ENCODE measurements at regions not wholly inside any gene's neighbourhood (a gene's known extent, or its start where the extent isn't known, plus 50 kb on each side); places are given as distances from the start of the nearest gene placed in this dataset.
"Not testable (repeated sequence)": the region's sequence is repeated elsewhere in the genome, so short reads cannot be mapped to it uniquely, and the experiment has no call there.

GRCh38 chr1:199839608-199840007 is 187.9 kb upstream of the NR5A2 start:
- not testable (repeated sequence) for DNase-seq

GRCh38 chr1:199843096-199843495 is 184.4 kb upstream of the NR5A2 start:
- DNase-seq: not testable (repeated sequence)

DNA sequence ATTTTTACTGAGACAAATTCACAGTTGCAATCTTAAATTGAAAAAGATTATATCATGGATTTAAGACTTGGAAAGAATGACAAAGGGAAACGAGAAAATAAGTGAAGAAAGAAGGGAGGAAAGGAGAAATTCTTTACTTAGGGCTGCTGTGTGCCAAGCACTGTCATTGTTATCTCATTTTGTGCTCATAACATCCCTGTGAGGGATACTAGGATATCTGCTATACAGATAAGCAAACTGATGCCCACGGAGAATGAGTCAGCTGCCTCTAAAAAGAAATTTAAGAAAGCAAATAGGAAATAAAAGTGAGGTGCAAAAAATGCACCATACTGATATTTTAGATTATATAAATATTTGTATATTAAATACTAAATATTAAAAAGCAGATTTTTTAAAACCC is 183.6 kb upstream of the NR5A2 start:
- DNase-seq: no peak

DNA sequence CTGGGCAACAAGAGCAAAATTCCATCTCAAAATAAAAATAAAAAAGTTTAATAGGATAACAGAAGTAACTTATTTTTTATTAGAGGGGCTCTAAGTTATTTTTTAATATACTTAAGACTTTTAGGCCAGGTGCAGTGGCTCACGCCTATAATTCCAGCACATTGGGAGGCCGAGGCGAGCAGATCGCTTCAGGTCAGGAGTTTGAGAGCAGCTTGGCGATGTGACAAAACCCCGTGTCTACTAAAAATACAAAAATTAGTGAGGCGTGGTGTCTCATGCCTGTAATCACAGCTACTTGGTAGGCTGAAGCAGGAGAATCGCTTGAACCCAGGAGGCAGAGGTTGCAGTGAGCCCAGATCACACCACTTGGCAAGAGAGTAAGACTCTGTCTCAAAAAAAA is 180.5 kb upstream of the NR5A2 start:
- DNase-seq: no peak

- DNase-seq: no peak
Observed at GRCh38 chr1:199851439-199852140, 175.9 kb upstream of the NR5A2 start.

DNA sequence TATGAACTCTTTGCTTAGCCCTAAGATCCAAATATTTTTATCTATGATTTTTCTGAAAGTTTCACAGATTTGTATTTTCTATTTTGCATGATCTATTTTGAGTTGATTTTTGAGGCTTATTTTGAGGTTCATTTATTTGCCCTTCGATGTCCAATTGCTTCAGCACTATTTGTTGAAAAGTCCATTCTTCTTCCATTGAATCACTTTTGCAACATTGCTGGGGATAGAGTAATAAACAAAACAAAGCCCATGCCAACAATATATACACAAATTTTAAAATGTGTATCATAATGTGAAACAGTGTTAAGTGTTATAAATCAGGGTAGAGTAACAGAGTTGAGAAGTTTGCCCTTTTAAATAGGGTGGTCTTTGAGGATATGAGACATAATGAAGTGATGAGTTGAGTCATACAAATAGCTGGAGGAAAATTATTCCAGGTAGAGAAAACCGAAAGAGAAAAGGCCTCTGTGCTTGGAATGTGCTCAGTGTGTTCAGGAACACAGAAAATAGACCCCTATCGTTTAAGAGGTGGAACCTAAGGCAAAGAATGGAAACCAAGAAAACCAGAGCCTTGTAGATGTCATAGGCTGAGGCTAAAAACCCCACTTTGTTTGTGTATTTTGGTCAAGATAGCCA is 172.7 kb upstream of the NR5A2 start:
- DNase-seq: no peak

- no peak for DNase-seq
Observed at GRCh38 chr1:199855580-199855979, 171.9 kb upstream of the NR5A2 start.

- DNase-seq: no peak
Observed at GRCh38 chr1:199856216-199856780, 171.2 kb upstream of the NR5A2 start.

DNA sequence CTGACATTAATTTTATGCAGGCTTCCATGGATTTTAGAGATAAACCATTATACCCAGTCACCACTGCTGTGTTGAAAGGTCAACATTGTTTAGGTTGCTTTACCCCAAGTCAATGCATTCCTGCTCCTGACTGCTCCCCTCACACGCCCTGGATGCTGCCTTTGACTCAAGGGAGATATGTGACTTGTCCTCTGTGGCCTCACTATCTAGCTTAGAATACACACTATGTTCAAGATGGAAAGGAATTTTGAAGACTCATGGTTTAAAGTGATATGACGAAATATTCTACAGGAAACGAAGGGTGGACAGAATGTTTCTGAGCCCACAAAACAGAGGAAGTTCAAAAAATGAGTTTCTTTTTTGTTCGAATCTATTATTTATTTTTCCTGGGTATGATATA is 170.4 kb upstream of the NR5A2 start:
- no peak for DNase-seq

GRCh38 chr1:199857516-199857915 is 170.0 kb upstream of the NR5A2 start:
- DNase-seq: no peak

DNA sequence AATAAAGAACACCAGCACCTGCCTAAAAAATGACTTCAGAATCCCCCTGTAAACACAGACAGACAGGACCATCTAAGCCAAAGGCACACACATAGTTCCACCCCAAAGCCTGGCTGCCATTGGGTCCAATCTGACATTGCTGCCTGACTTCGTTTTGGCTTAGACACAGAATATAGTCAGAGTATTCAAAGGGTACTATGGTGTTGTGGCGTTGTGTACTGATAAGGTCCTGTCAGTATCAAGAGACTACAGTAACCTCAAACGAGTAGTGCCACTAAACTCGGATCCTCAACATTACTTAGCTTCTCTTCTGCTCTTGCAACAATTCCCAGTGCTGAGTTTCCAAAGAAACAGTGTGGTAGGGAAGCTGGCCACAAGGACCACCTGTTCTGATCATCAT is 169.3 kb upstream of the NR5A2 start:
- DNase-seq: no peak

DNA sequence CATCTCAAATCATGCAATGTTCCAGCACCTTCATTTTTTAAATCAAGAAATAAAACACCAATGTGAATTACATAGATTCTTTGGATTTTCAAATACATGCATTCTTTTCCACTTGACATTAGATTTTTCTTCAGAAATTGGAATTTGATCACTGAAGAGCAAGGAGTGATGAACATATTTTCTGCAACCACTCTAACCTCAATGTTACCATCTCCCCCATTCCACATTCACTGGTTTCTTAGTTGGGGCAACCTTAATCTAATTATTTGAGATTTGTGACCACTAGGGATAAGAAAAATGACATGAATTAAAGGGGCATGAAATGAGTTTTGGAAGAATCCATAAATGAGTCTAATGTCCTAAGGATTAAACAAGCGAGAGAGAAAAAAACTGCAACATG is 168.7 kb upstream of the NR5A2 start:
- DNase-seq: no peak

DNA sequence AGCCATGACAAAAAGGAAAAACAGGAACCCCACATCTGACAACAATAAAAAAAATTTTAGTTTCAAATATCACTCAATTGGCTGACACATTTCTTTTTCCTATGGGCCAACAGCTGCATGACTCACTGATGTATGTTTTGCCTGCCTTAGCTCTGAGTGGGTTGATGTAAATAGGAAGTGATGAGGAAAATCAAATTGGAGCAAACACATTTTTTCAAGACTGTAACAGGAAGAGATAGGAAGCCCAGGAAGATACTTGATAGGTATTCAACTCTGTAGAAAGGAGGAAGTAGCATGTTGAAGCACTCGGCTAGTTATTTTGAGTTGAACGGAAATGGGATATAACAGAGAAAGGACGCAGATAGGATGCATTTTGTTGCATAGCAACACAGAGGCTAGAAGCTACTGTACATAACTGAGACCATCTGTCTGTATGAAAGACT is 168.0 kb upstream of the NR5A2 start:
- DNase-seq: peak; percentile 10

- no peak for DNase-seq
Observed at GRCh38 chr1:199861020-199861795, 166.3 kb upstream of the NR5A2 start.

DNA sequence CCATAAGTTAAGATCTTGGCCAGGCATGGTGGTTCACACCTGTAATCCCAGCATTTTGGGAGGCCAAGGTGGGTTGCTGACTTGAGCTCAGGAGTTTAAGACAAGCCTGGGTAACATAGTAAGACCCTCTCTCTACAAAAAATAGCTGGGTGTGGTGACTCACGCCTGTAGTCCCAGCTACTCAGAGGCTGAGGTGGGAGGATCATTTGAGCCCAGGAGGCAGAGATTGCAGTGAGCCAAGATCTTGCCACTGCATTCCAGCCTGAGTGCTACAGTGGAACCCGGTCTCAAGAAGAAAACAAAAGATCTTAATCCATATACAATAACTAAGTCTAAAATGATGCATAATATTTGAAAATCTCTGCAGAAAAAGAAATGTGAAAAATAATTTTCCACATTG is 165.5 kb upstream of the NR5A2 start:
- no peak for DNase-seq

- no peak for DNase-seq
Observed at GRCh38 chr1:199866210-199866617, 161.3 kb upstream of the NR5A2 start.

DNA sequence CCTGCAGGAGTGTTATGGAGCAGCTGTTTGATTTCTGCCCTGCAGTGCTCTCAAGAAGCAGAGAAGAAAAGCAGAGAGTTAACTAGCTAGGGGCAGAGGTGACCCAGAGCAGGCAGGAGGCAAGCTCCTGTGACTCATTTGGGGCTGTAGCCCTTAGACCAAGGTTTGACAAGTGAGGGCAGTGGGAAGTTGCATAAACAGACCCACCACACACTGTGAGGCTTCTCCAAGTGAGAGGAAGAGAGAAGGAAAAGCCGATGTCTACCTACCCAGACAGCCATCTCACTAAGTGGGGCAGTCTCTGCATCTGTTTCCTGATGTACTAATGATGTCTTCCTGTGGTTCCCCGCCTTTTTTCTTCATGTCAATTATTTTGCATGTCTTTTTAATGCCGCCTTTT is 159.9 kb upstream of the NR5A2 start:
- no peak for DNase-seq

- DNase-seq: no peak
Observed at GRCh38 chr1:199868777-199869176, 158.7 kb upstream of the NR5A2 start.

DNA sequence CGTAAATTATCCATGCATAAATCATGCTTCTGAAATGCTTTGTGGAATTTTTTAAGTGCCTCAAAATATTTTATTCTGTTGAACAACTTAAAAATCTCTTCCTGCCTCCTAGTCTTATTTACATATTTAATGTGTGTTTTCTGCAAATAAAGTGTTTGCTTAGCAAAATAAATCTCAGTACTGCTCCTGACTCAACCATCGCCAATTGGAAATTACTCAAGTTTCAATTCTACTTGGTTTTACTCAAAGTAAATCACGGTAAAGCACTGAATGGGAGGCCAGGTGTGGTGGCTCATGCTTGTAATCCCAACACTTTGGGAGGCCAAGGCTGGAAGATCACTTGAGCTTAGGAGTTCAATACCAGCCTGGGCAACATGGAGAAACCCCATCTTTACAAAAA is 152.2 kb upstream of the NR5A2 start:
- DNase-seq: no peak

DNA sequence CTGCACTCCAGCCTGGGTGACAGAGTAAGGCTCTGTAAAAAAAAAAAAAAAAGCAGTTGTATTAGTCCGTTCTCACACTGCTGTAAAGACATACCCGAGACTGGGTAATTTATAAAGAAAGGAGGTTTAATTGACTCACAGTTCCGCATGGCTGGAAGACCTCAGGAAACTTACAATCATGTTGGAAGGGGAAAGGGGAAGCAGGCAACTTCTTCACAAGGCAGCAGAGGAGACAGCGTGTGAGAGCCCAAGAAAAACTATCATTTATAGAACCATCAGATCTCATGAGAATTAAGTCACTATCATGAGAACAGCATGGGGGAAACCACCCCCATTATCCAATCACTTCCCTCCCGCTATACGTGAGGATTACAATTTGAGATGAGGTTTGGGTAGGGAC is 151.7 kb upstream of the NR5A2 start:
- DNase-seq: no peak

DNA sequence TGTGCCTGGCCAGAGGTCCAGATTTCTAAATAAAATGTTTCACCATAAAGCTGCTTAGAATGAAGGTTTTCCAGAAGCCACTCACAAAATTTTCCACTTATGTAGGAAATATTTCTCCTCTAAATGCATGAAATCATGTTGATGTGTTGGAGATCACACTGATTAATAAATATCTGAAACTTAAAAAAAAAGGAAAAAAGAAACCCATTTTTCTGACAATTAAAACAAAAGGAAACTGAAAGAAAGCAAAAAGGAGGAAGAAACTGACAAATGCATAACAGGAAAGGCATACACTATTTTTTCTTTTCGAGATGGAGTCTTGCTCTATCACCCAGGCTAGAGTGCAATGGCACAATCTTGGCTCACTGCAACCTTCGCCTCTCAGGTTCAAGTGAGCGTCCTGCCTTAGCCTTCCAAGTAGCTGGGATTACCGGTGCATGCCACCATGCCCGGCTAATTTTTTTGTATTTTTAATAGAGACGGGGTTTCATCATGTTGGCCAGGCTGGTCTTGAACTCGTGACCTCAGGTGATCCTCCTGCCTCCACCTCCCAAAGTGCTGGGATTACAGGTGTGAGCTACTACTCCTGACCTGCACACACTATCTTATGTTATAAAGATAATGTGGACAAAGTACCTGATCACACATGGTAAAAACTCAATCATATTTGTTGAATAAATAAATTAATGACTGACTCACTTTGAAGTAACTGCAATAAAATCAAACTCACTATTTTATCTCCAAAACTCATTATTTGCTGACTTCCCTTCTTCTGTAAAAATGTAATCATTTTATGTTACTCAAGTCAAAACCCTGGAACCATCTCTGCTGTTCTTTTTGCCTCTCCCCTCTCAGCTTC is 149.8 kb upstream of the NR5A2 start:
- no peak for DNase-seq

DNA sequence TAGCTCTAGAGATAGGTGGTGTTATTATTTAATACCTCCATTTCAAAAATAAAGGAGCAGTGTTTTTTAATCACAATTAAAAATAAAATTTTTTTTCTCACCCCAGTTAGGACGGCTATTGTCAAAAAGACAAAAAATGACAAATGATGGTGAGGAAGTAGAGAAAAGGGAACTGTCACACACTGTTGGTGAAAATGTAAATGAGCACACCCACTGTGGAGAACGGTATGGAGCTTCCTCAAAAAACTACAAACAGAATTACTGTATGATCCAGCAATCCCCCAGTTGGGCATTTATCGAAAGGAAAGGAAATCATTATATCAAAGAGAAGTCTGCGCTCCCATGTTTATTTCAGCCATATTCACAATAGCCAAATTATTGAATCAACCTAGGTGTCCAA is 148.7 kb upstream of the NR5A2 start:
- no peak for DNase-seq

DNA sequence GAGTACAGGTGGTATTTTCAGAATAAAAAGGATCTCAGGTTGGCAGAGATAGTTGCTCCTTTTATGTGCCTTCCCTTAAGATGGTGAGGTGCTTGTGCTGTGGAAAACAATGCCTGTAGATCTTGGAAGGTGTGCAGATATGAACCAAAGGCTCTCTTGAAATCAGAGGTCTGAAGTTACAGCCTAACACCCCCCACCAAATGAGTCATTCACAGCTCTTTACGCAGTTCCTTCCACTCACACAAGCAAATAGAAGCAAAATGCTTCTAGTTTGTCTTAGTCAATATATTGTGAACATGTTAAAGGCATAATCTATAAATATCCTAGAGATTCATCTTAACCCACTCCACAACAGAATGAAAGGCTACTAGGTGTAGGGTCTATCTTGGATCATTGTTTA is 128.9 kb upstream of the NR5A2 start:
- no peak for DNase-seq
